HepG2 (cell line): ENCODE measurements at regions not wholly inside any gene's neighbourhood (a gene's known extent, or its start where the extent isn't known, plus 50 kb on each side); places are given as distances from the start of the nearest gene placed in this dataset.

Experiments
- BHLHE40 ChIP-seq: IDR thresholded peaks from 2 replicates; pipeline ENCODE4 v1.6.1; 2011; ENCODE audit warnings: low read length, improper control_type of control experiment
- ELF1 ChIP-seq: sonication (generic); formaldehyde crosslinking; IDR thresholded peaks from 2 replicates; pipeline ENCODE4 v1.4.0; 2020; ENCODE audit warnings: missing genetic modification reagents
- MZF1 ChIP-seq: sonication (generic); formaldehyde crosslinking; IDR thresholded peaks from 2 replicates; pipeline ENCODE4 v1.8.1; 2023; ENCODE audit warnings: mild to moderate bottlenecking, missing genetic modification reagents, borderline replicate concordance
- NCOA2 ChIP-seq: sonication (generic); formaldehyde crosslinking; IDR thresholded peaks from 2 replicates; pipeline ENCODE4 v1.8.0; 2022; ENCODE audit warnings: inconsistent platforms
- PCBP2 ChIP-seq: fragments of 200-400 bp; formaldehyde crosslinking; optimal IDR thresholded peaks from 2 replicates; pipeline ENCODE3; 2018; ENCODE audit warnings: low read length, low read depth; ENCODE audit not compliant: poor library complexity, severe bottlenecking
- SMYD3 ChIP-seq: sonication (generic); formaldehyde crosslinking; IDR thresholded peaks from 2 replicates; pipeline ENCODE4 v1.8.1; 2023; ENCODE audit warnings: mild to moderate bottlenecking, missing genetic modification reagents
- TSC22D2 ChIP-seq: sonication (generic); formaldehyde crosslinking; IDR thresholded peaks from 2 replicates; pipeline ENCODE4 v1.5.1; 2020; ENCODE audit warnings: missing genetic modification reagents, mild to moderate bottlenecking, borderline replicate concordance
- ZNF138 ChIP-seq: sonication (generic); formaldehyde crosslinking; IDR thresholded peaks from 2 replicates; pipeline ENCODE4 v1.5.0; 2020; ENCODE audit warnings: mild to moderate bottlenecking, low read depth, missing genetic modification reagents
- ZNF766 ChIP-seq: sonication (generic); formaldehyde crosslinking; IDR thresholded peaks from 2 replicates; pipeline ENCODE4 v1.5.0; 2020; ENCODE audit warnings: missing genetic modification reagents, borderline replicate concordance
- TF ChIP-seq, protein P1 (sequence below): sonication (generic); formaldehyde crosslinking; IDR thresholded peaks from 2 replicates; pipeline ENCODE4 v1.8.0; 2022; ENCODE audit warnings: mild to moderate bottlenecking, missing genetic modification reagents; ENCODE audit not compliant: insufficient replicate concordance
- TF ChIP-seq, protein P2 (sequence below): sonication (generic); formaldehyde crosslinking; IDR thresholded peaks from 2 replicates; pipeline ENCODE4 v1.8.1; 2023; ENCODE audit warnings: mild to moderate bottlenecking, moderate library complexity, missing genetic modification reagents
- TF ChIP-seq, protein P3 (sequence below): sonication (generic); formaldehyde crosslinking; IDR thresholded peaks from 2 replicates; pipeline ENCODE4 v1.8.1; 2023; ENCODE audit warnings: mild to moderate bottlenecking, missing genetic modification reagents
- TF ChIP-seq, protein P4 (sequence below): sonication (generic); formaldehyde crosslinking; IDR thresholded peaks from 2 replicates; pipeline ENCODE4 v1.5.0; 2020; ENCODE audit warnings: missing genetic modification reagents
- TF ChIP-seq, protein P5 (sequence below): sonication (generic); formaldehyde crosslinking; IDR thresholded peaks from 2 replicates; pipeline ENCODE4 v1.4.0; 2020; ENCODE audit warnings: mild to moderate bottlenecking, missing genetic modification reagents
- TF ChIP-seq, protein P6 (sequence below): sonication (generic); formaldehyde crosslinking; IDR thresholded peaks from 2 replicates; pipeline ENCODE4 v1.4.0; 2020; ENCODE audit warnings: missing genetic modification reagents
- TF ChIP-seq, protein P7 (sequence below): sonication (generic); formaldehyde crosslinking; IDR thresholded peaks from 2 replicates; pipeline ENCODE4 v1.4.0; 2020; ENCODE audit warnings: missing genetic modification reagents

DNA sequence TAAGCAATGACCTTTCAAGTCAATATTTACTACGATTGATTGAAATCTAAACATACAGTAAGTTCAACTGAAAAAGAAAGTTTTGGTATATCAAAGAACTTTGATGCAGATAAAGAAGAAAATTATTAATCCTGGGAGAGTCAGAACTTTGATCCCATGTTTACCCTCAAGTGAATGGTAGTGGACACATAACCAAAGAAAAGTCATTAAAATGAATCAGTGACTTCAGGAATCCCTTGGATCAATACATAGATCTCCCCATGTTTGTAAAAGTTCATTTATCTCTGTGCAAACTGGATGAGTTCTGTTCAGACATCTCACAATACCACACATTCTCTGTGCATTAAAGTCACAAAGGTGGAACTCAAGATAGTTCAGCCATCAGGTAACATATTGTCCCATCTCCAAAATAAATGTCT is 75.5 kb upstream of the RELN start (continued):
- TF ChIP-seq ZNF766 = no peak
- peak; percentile 99 for TF ChIP-seq NCOA2 (CRISPR knock-in tag)
- TF ChIP-seq, protein P1, sequence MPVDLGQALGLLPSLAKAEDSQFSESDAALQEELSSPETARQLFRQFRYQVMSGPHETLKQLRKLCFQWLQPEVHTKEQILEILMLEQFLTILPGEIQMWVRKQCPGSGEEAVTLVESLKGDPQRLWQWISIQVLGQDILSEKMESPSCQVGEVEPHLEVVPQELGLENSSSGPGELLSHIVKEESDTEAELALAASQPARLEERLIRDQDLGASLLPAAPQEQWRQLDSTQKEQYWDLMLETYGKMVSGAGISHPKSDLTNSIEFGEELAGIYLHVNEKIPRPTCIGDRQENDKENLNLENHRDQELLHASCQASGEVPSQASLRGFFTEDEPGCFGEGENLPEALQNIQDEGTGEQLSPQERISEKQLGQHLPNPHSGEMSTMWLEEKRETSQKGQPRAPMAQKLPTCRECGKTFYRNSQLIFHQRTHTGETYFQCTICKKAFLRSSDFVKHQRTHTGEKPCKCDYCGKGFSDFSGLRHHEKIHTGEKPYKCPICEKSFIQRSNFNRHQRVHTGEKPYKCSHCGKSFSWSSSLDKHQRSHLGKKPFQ (CRISPR knock-in tag) = no peak
- TF ChIP-seq, protein P2, sequence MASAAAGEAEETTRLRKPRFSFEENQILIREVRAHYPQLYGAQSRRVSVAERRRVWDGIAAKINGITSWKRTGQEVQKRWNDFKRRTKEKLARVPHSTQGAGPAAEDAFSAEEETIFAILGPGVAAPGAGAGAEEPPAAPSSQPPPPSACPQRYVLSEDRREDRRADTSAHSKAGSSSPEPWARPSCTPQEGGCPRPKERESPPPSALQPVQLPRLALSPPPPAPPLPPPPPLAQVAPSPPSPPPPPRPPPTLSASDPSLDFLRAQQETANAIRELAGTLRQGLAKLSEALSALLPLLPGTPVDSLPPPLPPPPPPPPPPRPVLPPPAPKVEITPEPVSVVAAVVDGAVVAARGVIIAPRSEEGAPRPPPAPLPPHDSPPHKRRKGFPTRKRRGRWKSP (CRISPR knock-in tag) = no peak
- peak; percentile 24; the same call in 1 of the 2 replicates for TF ChIP-seq SMYD3
- TF ChIP-seq MZF1 (CRISPR knock-in tag) = no peak
- TF ChIP-seq, protein P3, sequence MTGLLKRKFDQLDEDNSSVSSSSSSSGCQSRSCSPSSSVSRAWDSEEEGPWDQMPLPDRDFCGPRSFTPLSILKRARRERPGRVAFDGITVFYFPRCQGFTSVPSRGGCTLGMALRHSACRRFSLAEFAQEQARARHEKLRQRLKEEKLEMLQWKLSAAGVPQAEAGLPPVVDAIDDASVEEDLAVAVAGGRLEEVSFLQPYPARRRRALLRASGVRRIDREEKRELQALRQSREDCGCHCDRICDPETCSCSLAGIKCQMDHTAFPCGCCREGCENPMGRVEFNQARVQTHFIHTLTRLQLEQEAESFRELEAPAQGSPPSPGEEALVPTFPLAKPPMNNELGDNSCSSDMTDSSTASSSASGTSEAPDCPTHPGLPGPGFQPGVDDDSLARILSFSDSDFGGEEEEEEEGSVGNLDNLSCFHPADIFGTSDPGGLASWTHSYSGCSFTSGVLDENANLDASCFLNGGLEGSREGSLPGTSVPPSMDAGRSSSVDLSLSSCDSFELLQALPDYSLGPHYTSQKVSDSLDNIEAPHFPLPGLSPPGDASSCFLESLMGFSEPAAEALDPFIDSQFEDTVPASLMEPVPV (CRISPR knock-in tag) = no peak
- TF ChIP-seq ELF1 (CRISPR knock-in tag) = 0 out of 2 replicates have a peak, but pooled peaks have one; percentile 21
- TF ChIP-seq, protein P4, sequence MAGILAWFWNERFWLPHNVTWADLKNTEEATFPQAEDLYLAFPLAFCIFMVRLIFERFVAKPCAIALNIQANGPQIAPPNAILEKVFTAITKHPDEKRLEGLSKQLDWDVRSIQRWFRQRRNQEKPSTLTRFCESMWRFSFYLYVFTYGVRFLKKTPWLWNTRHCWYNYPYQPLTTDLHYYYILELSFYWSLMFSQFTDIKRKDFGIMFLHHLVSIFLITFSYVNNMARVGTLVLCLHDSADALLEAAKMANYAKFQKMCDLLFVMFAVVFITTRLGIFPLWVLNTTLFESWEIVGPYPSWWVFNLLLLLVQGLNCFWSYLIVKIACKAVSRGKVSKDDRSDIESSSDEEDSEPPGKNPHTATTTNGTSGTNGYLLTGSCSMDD (CRISPR knock-in tag) = no peak
- no peak for TF ChIP-seq BHLHE40
- TF ChIP-seq, protein P5, sequence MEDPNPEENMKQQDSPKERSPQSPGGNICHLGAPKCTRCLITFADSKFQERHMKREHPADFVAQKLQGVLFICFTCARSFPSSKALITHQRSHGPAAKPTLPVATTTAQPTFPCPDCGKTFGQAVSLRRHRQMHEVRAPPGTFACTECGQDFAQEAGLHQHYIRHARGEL (CRISPR knock-in tag) = no peak
- no peak for TF ChIP-seq TSC22D2 (CRISPR knock-in tag)
- no peak for TF ChIP-seq ZNF138 (CRISPR knock-in tag)
- TF ChIP-seq, protein P6, sequence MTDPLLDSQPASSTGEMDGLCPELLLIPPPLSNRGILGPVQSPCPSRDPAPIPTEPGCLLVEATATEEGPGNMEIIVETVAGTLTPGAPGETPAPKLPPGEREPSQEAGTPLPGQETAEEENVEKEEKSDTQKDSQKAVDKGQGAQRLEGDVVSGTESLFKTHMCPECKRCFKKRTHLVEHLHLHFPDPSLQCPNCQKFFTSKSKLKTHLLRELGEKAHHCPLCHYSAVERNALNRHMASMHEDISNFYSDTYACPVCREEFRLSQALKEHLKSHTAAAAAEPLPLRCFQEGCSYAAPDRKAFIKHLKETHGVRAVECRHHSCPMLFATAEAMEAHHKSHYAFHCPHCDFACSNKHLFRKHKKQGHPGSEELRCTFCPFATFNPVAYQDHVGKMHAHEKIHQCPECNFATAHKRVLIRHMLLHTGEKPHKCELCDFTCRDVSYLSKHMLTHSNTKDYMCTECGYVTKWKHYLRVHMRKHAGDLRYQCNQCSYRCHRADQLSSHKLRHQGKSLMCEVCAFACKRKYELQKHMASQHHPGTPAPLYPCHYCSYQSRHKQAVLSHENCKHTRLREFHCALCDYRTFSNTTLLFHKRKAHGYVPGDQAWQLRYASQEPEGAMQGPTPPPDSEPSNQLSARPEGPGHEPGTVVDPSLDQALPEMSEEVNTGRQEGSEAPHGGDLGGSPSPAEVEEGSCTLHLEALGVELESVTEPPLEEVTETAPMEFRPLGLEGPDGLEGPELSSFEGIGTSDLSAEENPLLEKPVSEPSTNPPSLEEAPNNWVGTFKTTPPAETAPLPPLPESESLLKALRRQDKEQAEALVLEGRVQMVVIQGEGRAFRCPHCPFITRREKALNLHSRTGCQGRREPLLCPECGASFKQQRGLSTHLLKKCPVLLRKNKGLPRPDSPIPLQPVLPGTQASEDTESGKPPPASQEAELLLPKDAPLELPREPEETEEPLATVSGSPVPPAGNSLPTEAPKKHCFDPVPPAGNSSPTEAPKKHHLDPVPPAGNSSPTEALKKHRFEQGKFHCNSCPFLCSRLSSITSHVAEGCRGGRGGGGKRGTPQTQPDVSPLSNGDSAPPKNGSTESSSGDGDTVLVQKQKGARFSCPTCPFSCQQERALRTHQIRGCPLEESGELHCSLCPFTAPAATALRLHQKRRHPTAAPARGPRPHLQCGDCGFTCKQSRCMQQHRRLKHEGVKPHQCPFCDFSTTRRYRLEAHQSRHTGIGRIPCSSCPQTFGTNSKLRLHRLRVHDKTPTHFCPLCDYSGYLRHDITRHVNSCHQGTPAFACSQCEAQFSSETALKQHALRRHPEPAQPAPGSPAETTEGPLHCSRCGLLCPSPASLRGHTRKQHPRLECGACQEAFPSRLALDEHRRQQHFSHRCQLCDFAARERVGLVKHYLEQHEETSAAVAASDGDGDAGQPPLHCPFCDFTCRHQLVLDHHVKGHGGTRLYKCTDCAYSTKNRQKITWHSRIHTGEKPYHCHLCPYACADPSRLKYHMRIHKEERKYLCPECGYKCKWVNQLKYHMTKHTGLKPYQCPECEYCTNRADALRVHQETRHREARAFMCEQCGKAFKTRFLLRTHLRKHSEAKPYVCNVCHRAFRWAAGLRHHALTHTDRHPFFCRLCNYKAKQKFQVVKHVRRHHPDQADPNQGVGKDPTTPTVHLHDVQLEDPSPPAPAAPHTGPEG (CRISPR knock-in tag) = no peak
- TF ChIP-seq, protein P7, sequence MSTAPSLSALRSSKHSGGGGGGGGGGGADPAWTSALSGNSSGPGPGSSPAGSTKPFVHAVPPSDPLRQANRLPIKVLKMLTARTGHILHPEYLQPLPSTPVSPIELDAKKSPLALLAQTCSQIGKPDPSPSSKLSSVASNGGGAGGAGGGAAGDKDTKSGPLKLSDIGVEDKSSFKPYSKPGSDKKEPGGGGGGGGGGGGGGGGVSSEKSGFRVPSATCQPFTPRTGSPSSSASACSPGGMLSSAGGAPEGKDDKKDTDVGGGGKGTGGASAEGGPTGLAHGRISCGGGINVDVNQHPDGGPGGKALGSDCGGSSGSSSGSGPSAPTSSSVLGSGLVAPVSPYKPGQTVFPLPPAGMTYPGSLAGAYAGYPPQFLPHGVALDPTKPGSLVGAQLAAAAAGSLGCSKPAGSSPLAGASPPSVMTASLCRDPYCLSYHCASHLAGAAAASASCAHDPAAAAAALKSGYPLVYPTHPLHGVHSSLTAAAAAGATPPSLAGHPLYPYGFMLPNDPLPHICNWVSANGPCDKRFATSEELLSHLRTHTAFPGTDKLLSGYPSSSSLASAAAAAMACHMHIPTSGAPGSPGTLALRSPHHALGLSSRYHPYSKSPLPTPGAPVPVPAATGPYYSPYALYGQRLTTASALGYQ (CRISPR knock-in tag) = peak; percentile 99
- no peak for TF ChIP-seq PCBP2
